ENCODE measurements at regions not wholly inside any gene's neighbourhood (a gene's known extent, or its start where the extent isn't known, plus 50 kb on each side); places are given as distances from the start of the nearest gene placed in this dataset.

- Histone ChIP-seq H3K27ac (ENCODE audit: poor library complexity, severe bottlenecking) (no peak overlapping the region), H3K9me3 (ENCODE audit: severe bottlenecking) (no peaks in the 10 kb centered on the region), H3K27me3 (ENCODE audit: insufficient read depth, poor library complexity, severe bottlenecking) (no peaks in the 10 kb centered on the region), H3K4me3 (ENCODE audit: severe bottlenecking) (no peak overlapping the region), H3K36me3 (ENCODE audit: low read depth) (0 out of 2 replicates have a peak, but pooled peaks cover 4% of the 10 kb centered on the region), H3K4me1 (ENCODE audit: insufficient read depth, poor library complexity, severe bottlenecking) (no peaks in the 10 kb centered on the region)
- TF ChIP-seq CTCF (IDR thresholded peaks at IDR 0.05; ENCODE audit: poor library complexity, severe bottlenecking) = no peak
- no peak for ATAC-seq (ENCODE audit: low read depth)
- DNase-seq (ENCODE audit: low spot score) = no peak
These were observed 268.9 kb upstream of the HSFY2 start for GRCh38 chrY:19042306-19042958.

GRCh38 chrY:19026631-19027030 is 253.1 kb upstream of the HSFY2 start:
- no peaks in the 10 kb centered on the region for H3K9me3 ChIP-seq (ENCODE audit: severe bottlenecking)
- TF ChIP-seq CTCF (IDR thresholded peaks at IDR 0.05; ENCODE audit: poor library complexity, severe bottlenecking) = no peak
- H3K4me1 ChIP-seq (ENCODE audit: insufficient read depth, poor library complexity, severe bottlenecking) = no peaks in the 10 kb centered on the region
- no peaks in the 10 kb centered on the region; the same call in 1 of the 2 replicates for H3K36me3 ChIP-seq (ENCODE audit: low read depth)
- H3K27ac ChIP-seq (ENCODE audit: poor library complexity, severe bottlenecking) = no peak overlapping the region
- no peak for DNase-seq (ENCODE audit: low spot score)
- no peaks in the 10 kb centered on the region for H3K27me3 ChIP-seq (ENCODE audit: insufficient read depth, poor library complexity, severe bottlenecking)
- H3K4me3 ChIP-seq (ENCODE audit: severe bottlenecking) = no peak overlapping the region
- no peak for ATAC-seq (ENCODE audit: low read depth)

- no peak for ATAC-seq (ENCODE audit: low read depth)
- TF ChIP-seq CTCF (IDR thresholded peaks at IDR 0.05; ENCODE audit: poor library complexity, severe bottlenecking) = no peak
- H3K27ac ChIP-seq (ENCODE audit: poor library complexity, severe bottlenecking) = no peak overlapping the region
- no peak overlapping the region for H3K4me3 ChIP-seq (ENCODE audit: severe bottlenecking)
- peaks cover 5% of the 10 kb centered on the region; the same call in 1 of the 2 replicates for H3K36me3 ChIP-seq (ENCODE audit: low read depth)
- no peaks in the 10 kb centered on the region for H3K9me3 ChIP-seq (ENCODE audit: severe bottlenecking)
- DNase-seq (ENCODE audit: low spot score) = no peak
- H3K4me1 ChIP-seq (ENCODE audit: insufficient read depth, poor library complexity, severe bottlenecking) = no peaks in the 10 kb centered on the region
- no peaks in the 10 kb centered on the region for H3K27me3 ChIP-seq (ENCODE audit: insufficient read depth, poor library complexity, severe bottlenecking)
These were observed 250.4 kb upstream of the HSFY2 start for GRCh38 chrY:19023934-19024333.

- DNase-seq (ENCODE audit: low spot score) (no peak), ATAC-seq (ENCODE audit: low read depth) (no peak)
- no peaks in the 10 kb centered on the region for H3K9me3 ChIP-seq (ENCODE audit: severe bottlenecking)
- H3K27ac ChIP-seq (ENCODE audit: poor library complexity, severe bottlenecking) = no peak overlapping the region
- no peaks in the 10 kb centered on the region for H3K4me1 ChIP-seq (ENCODE audit: insufficient read depth, poor library complexity, severe bottlenecking)
- no peaks in the 10 kb centered on the region for H3K27me3 ChIP-seq (ENCODE audit: insufficient read depth, poor library complexity, severe bottlenecking)
- H3K4me3 ChIP-seq (ENCODE audit: severe bottlenecking) = no peak overlapping the region
- 0 out of 2 replicates have a peak, but pooled peaks cover 5% of the 10 kb centered on the region for H3K36me3 ChIP-seq (ENCODE audit: low read depth)
- no peak for TF ChIP-seq CTCF (IDR thresholded peaks at IDR 0.05; ENCODE audit: poor library complexity, severe bottlenecking)
These were observed 246.7 kb upstream of the HSFY2 start for GRCh38 chrY:19020193-19020592.

- no peak for ATAC-seq (ENCODE audit: low read depth)
- H3K36me3 ChIP-seq (ENCODE audit: low read depth) = 0 out of 2 replicates have a peak, but pooled peaks cover 5% of the 10 kb centered on the region
- no peak overlapping the region for H3K27ac ChIP-seq (ENCODE audit: poor library complexity, severe bottlenecking)
- H3K4me1 ChIP-seq (ENCODE audit: insufficient read depth, poor library complexity, severe bottlenecking) = no peaks in the 10 kb centered on the region
- TF ChIP-seq CTCF (IDR thresholded peaks at IDR 0.05; ENCODE audit: poor library complexity, severe bottlenecking) = no peak
- no peaks in the 10 kb centered on the region for H3K27me3 ChIP-seq (ENCODE audit: insufficient read depth, poor library complexity, severe bottlenecking)
- DNase-seq (ENCODE audit: low spot score) = no peak
- H3K4me3 ChIP-seq (ENCODE audit: severe bottlenecking) = no peak overlapping the region
- H3K9me3 ChIP-seq (ENCODE audit: severe bottlenecking) = no peaks in the 10 kb centered on the region
These were observed 243.5 kb upstream of the HSFY2 start for GRCh38 chrY:19016990-19017389.
